ENCODE measurements at regions not wholly inside any gene's neighbourhood (a gene's known extent, or its start where the extent isn't known, plus 50 kb on each side); places are given as distances from the start of the nearest gene placed in this dataset.

DNA sequence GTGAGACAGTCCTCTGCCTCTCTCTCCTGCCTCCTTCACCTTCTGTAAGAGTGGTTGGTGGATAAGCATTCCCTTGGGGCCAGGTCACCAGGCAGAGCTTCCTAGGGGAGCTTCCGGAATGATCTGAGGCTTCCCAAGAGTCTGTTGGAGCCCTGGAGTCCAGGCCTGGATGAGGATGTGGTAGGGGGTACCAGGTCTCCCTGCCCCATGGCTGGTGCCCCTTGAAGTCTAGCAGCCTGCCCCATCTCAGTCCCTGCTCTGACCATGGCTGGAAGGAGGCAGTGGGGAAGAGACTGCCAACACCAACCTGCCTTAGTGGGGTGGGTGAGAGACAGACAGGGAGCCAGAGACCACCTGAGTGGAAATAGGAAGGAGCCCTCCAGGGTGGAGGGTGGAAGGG, 1316.9 kb downstream of the UQCRFS1 start:
- no peak for DNase-seq
- WGBS, 2 donors = 13% methylated on average over 1 of the region's 1 CpG; no CpG with 5 or more reads in 1 of the 2 donors

DNA sequence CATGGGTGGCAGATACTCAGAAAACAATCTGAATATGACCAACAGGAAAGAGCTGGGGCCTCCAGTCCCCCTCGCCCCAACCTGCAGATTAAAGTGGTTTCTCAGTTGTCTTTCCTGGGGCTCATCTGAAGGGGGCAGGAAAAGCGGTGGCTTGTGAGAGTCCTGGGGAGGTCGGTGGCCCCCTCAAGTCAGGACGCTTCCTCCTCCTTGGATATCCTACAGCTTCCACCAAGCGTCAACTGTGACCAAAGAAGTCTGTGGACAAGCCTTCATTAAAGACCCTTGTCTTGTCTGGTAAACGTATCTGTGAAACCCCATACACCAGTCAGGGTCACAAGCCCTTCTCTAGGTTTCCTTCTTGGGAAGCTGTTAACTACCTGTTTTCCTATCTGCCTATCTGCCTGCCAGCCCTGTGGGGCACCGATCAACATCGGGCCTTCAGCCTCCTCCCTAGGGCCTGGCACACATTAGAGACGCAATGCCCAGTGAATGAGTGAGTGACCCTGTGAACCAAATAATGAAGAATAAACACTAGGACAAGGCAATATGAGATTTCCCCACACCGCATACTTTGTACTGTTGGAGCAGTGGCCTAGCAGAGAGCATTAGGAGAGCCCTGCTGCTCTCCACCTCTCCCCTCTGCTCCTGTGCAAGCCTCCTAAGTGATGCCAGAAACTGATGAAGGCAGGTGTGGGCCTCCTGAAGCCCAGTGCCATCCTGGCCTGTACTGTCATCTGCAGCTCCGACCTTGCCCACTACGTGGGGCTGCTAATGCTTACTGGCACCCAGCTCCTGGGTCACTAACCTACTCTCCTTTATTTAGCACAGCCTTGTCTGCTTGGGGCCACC, 1317.8 kb downstream of the UQCRFS1 start:
- Histone ChIP-seq H3K4me3 (no peak overlapping the region), H3K27me3 (no peaks in the 10 kb centered on the region), H3K36me3 (replicated peaks in 1 of 2; ENCODE audit: insufficient read depth in 1 of 2, low read depth in 2 of 2) (no peaks in the 10 kb centered on the region), H3K4me1 (no peaks in the 10 kb centered on the region), H3K27ac (no peak overlapping the region), H3K9me3 (no peaks in the 10 kb centered on the region)
- 54 to 58% methylated on average over 12 of the region's 12 CpGs for WGBS, 2 donors
- intact Hi-C loops (cut with DNase I) = no loop called here
- DNase-seq (no peak), ATAC-seq (no peak)
- TF ChIP-seq CTCF (IDR thresholded peaks at IDR 0.05) = no peak
- no peak for TF ChIP-seq POLR2A (IDR thresholded peaks at IDR 0.05)

More for the DNA sequence above, 1316.9 kb downstream of the UQCRFS1 start:
- Histone ChIP-seq H3K36me3 (replicated peaks in 1 of 2; ENCODE audit: insufficient read depth in 1 of 2, low read depth in 2 of 2) (no peaks in the 10 kb centered on the region), H3K4me3 (no peak overlapping the region), H3K27me3 (no peaks in the 10 kb centered on the region), H3K9me3 (no peaks in the 10 kb centered on the region), H3K27ac (no peak overlapping the region), H3K4me1 (no peaks in the 10 kb centered on the region)
- ATAC-seq = no peak
- intact Hi-C loops (cut with DNase I) = no loop called here
- TF ChIP-seq POLR2A (IDR thresholded peaks at IDR 0.05) (no peak), CTCF (IDR thresholded peaks at IDR 0.05) (no peak)

DNA sequence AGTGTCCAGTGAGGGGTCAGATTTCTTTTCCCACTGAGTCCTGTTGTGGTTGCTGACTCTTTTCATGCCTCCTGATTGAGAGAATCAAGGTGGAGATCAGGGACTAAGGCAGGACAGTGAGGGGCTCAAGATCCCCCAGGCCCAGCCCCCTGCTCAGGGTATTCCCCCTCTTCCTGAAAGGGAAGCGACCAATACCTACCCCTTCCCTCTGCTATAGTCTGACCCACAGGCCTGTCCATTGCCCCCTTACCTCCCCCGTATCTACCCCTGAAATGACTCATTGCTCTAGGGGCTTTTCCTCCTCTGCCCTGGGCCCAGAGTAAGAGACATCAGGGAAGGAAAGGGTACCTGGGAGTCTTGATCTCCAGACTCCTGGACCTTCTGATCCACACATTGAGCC, 1320.5 kb downstream of the UQCRFS1 start:
- 57 to 83% methylated on average over 2 of the region's 2 CpGs for WGBS, 2 donors
- Histone ChIP-seq H3K4me1 (no peaks in the 10 kb centered on the region), H3K9me3 (no peaks in the 10 kb centered on the region), H3K27me3 (no peaks in the 10 kb centered on the region), H3K4me3 (no peak overlapping the region), H3K27ac (no peak overlapping the region), H3K36me3 (replicated peaks in 1 of 2; ENCODE audit: insufficient read depth in 1 of 2, low read depth in 2 of 2) (no peaks in the 10 kb centered on the region)
- DNase-seq (no peak), ATAC-seq (no peak)
- TF ChIP-seq POLR2A (IDR thresholded peaks at IDR 0.05) (no peak), CTCF (IDR thresholded peaks at IDR 0.05) (no peak)
- intact Hi-C loops (cut with DNase I) = no loop called here

DNA sequence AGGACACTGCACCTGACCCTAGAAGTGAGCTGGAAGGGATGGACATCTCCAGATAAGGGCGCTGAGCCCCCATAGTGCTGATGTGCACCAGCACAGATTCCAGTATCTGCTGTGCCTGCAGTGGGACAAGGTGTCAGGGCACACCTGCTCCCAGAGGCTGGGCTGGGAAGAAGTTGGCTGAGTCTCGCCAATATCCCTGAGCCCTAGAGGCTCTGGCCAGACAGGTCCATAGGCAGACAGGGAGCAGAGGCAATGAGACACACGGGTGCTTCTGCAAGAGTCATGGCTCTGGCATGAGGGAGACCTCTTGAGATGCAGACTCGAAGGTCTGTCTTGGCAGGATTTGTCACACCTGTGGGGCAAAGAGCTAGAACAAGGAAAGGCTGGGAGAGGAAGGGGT, 1321.5 kb downstream of the UQCRFS1 start:
- TF ChIP-seq POLR2A (IDR thresholded peaks at IDR 0.05) (no peak), CTCF (IDR thresholded peaks at IDR 0.05) (no peak)
- no peaks in the 10 kb centered on the region for H3K9me3 ChIP-seq
- ATAC-seq (no peak), DNase-seq (no peak)
- no peak overlapping the region for H3K4me3 ChIP-seq
- intact Hi-C loops (cut with DNase I) = no loop called here
- no peaks in the 10 kb centered on the region for H3K36me3 ChIP-seq (replicated peaks in 1 of 2; ENCODE audit: insufficient read depth in 1 of 2, low read depth in 2 of 2)
- WGBS, 2 donors = 27 to 42% methylated on average over 3 to 4 of the region's 4 CpGs
- H3K4me1 ChIP-seq = no peaks in the 10 kb centered on the region
- no peak overlapping the region for H3K27ac ChIP-seq
- H3K27me3 ChIP-seq = no peaks in the 10 kb centered on the region

GRCh38 chr19:27890696-27891095, 1322.3 kb downstream of the UQCRFS1 start:
- WGBS, 2 donors = 47 to 52% methylated on average over 2 to 5 of the region's 5 CpGs
- Histone ChIP-seq H3K27me3 (no peaks in the 10 kb centered on the region), H3K36me3 (replicated peaks in 1 of 2; ENCODE audit: insufficient read depth in 1 of 2, low read depth in 2 of 2) (no peaks in the 10 kb centered on the region)

More at GRCh38 chr19:27890696-27891095, 1322.3 kb downstream of the UQCRFS1 start:
- H3K27ac ChIP-seq = no peak overlapping the region
- no peak overlapping the region for H3K4me3 ChIP-seq
- intact Hi-C loops (cut with DNase I) = no loop called here
- DNase-seq (no peak), ATAC-seq (no peak)
- H3K9me3 ChIP-seq = no peaks in the 10 kb centered on the region
- no peak for TF ChIP-seq CTCF (IDR thresholded peaks at IDR 0.05)
- no peak for TF ChIP-seq POLR2A (IDR thresholded peaks at IDR 0.05)
- H3K4me1 ChIP-seq = no peaks in the 10 kb centered on the region
